ENCODE measurements at regions not wholly inside any gene's neighbourhood (a gene's known extent, or its start where the extent isn't known, plus 50 kb on each side); places are given as distances from the start of the nearest gene placed in this dataset.

- DNase-seq (ENCODE audit: extremely low spot score): no peak
- ChIA-PET CTCF (interaction anchor here (0.8 to 5.6 kb wide), 3 partner anchors 9 to 47 kb away, joined by 3 to 53 read pairs (median 3); no protein-coding TSS in a partner anchor), POLR2A (no interaction called here)
- TF ChIP-seq, protein P1, sequence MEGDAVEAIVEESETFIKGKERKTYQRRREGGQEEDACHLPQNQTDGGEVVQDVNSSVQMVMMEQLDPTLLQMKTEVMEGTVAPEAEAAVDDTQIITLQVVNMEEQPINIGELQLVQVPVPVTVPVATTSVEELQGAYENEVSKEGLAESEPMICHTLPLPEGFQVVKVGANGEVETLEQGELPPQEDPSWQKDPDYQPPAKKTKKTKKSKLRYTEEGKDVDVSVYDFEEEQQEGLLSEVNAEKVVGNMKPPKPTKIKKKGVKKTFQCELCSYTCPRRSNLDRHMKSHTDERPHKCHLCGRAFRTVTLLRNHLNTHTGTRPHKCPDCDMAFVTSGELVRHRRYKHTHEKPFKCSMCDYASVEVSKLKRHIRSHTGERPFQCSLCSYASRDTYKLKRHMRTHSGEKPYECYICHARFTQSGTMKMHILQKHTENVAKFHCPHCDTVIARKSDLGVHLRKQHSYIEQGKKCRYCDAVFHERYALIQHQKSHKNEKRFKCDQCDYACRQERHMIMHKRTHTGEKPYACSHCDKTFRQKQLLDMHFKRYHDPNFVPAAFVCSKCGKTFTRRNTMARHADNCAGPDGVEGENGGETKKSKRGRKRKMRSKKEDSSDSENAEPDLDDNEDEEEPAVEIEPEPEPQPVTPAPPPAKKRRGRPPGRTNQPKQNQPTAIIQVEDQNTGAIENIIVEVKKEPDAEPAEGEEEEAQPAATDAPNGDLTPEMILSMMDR (IDR thresholded peaks at IDR 0.05; ENCODE audit: control extremely low read depth, extremely low read depth, low read depth, missing control alignments): no peak
Measured at GRCh38 chr1:224504297-224505041, 69.9 kb upstream of the WDR26 start.

- CTCF ChIA-PET: interaction anchor here (1.2 to 5.6 kb wide), 2 partner anchors 8 to 417 kb away, joined by 3 to 53 read pairs; no protein-coding TSS in a partner anchor
- POLR2A ChIA-PET: no interaction called here
- DNase-seq (ENCODE audit: extremely low spot score): no peak
- TF ChIP-seq, protein P1 (IDR thresholded peaks at IDR 0.05; ENCODE audit: control extremely low read depth, extremely low read depth, low read depth, missing control alignments): no peak
Measured at GRCh38 chr1:224505454-224506093, 71.0 kb upstream of the WDR26 start.

GRCh38 chr1:224506141-224506814 lies 71.7 kb upstream of the WDR26 start:
- ChIA-PET CTCF (interaction anchor here (1.2 to 5.6 kb wide), 3 partner anchors 7 to 417 kb away, joined by 3 to 53 read pairs (median 4); no protein-coding TSS in a partner anchor), POLR2A (interaction anchor here (0.5 kb wide), 1 partner anchor 142 kb away, joined by 3 read pairs; no protein-coding TSS in a partner anchor)
- TF ChIP-seq, protein P1 (IDR thresholded peaks at IDR 0.05; ENCODE audit: control extremely low read depth, extremely low read depth, low read depth, missing control alignments): no peak
- DNase-seq (ENCODE audit: extremely low spot score): no peak

- ChIA-PET CTCF (interaction anchor here (1.1 to 1.9 kb wide), 2 partner anchors 16 to 343 kb away, joined by 3 to 9 read pairs; no protein-coding TSS in a partner anchor), POLR2A (no interaction called here)
- TF ChIP-seq, protein P1 (IDR thresholded peaks at IDR 0.05; ENCODE audit: control extremely low read depth, extremely low read depth, low read depth, missing control alignments): no peak
- DNase-seq (ENCODE audit: extremely low spot score): no peak
Measured at GRCh38 chr1:224507771-224508523, 73.3 kb upstream of the WDR26 start.

DNA sequence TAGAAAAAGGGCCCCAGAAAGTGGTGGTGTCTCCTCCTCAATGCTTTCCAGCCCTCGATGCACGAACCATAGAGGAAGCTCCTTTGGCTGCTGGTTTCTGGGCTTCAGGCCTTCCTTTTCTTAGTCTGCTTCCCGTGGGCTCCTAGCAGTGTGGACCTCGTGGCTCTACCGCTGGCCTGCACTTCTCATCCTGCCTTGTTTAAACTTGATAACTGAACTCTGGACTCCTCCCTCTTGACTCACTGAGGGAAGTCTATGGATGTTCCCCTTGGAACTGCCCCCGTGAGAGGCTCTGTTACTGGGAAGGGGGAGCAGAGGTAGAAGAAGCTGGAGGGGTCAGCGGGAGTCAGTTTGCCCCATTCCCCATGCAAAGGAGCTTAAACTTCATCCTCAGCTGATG lies 75.3 kb upstream of the WDR26 start:
- CTCF ChIA-PET: interaction anchor here (1.1 to 1.7 kb wide), 2 partner anchors 11 to 413 kb away, joined by 6 to 7 read pairs; no protein-coding TSS in a partner anchor
- DNase-seq (ENCODE audit: extremely low spot score): no peak
- TF ChIP-seq, protein P1 (IDR thresholded peaks at IDR 0.05; ENCODE audit: control extremely low read depth, extremely low read depth, low read depth, missing control alignments): no peak
- POLR2A ChIA-PET: no interaction called here

All from GM10248 (cell line).